HCT116 (cell line): ENCODE measurements at regions not wholly inside any gene's neighbourhood (a gene's known extent, or its start where the extent isn't known, plus 50 kb on each side); places are given as distances from the start of the nearest gene placed in this dataset.

ENCODE experiments used
- ATAC-seq: fragments of 200-7000 bp; cut with Tn5 transposase; 2 replicates; pipeline ENCODE4 v1.9.1; 2020; ENCODE audit warnings: mild to moderate bottlenecking, moderate library complexity
- BruUV-seq: library from RNA; stranded (reverse); fragments of 400-500 nt; replicated peaks from 2 replicates; lab custom pipeline; 2021; lab: Mats Ljungman, UMichigan
- CTCF ChIA-PET: fragments of 300-600 bp; sonication (Branson Sonifier 250); formaldehyde crosslinking; loops from one replicate; lab custom pipeline; 2021; ENCODE audit warnings: antibody characterized with exemption; lab: Charles Lee
- POLR2A ChIA-PET: fragments of 300-600, 350-600 bp; sonication (Branson Sonifier 250); formaldehyde crosslinking; loops from one replicate; lab custom pipeline; 2021; ENCODE audit warnings: antibody characterized with exemption; lab: Charles Lee
- RAD21 ChIA-PET, 2 experiments: fragments of 300-600 bp; sonication (Branson Sonifier 250); formaldehyde crosslinking; loops; one replicate each; lab custom pipeline; 2023; ENCODE audit warnings: low total read pairs in 2 of 2; ENCODE audit not compliant: uncharacterized antibody in 2 of 2, unreplicated experiment in 2 of 2, low non-redundant PET in 1 of 2; lab: Charles Lee
- DNase-seq: peaks from one replicate; pipeline ENCODE4 v3.0.0-alpha.2; 2010; ENCODE audit warnings: low read depth, low spot score
- H2AFZ ChIP-seq: fragments of 200-600 bp; shearing (Covaris generic), sonication (generic); 2 replicates; pipeline ENCODE4 v1.6.1; 2017; ENCODE audit warnings: low read depth, mixed run types, mixed read lengths, antibody characterized with exemption, low read length; ENCODE audit not compliant: poor library complexity, severe bottlenecking
- H3K27ac ChIP-seq: 2 replicates; pipeline ENCODE4 v1.5.1; 2012; ENCODE audit warnings: low read depth, low read length
- H3K27me3 ChIP-seq: fragments of 200-600 bp; sonication (generic); 2 replicates; pipeline ENCODE4 v1.6.1; 2016; ENCODE audit warnings: mixed run types, low read length, mixed read lengths; ENCODE audit not compliant: insufficient read depth
- H3K36me3 ChIP-seq, 2 experiments: fragments of 200-500 bp in 1 of 2; fragments of 200-600 bp in 1 of 2; sonication (Bioruptor generic) in 1 of 2; sonication (generic) in 1 of 2; 2 replicates each; pipeline versions ENCODE4 v1.5.1 to v1.6.1; 2014 to 2016; ENCODE audit warnings: low read length in 2 of 2, inconsistent platforms in 1 of 2, mixed read lengths in 1 of 2, mixed run types in 1 of 2; ENCODE audit not compliant: insufficient read depth in 2 of 2, control insufficient read depth in 1 of 2
- H3K4me1 ChIP-seq, 2 experiments: fragments of 200-600 bp in 1 of 2; sonication (generic) in 1 of 2; 2 replicates each; pipeline versions ENCODE4 v1.5.1 to v1.6.1; 2012 to 2017; ENCODE audit warnings: low read length in 2 of 2, inconsistent platforms in 1 of 2, mild to moderate bottlenecking in 1 of 2, mixed read lengths in 1 of 2, mixed run types in 1 of 2, moderate library complexity in 1 of 2; ENCODE audit not compliant: insufficient read depth in 2 of 2, control insufficient read depth in 1 of 2
- H3K4me2 ChIP-seq: fragments of 200-600 bp; sonication (generic); 2 replicates; pipeline ENCODE4 v1.6.1; 2017; ENCODE audit warnings: mixed run types, low read length, mixed read lengths
- H3K4me3 ChIP-seq, 2 experiments: fragments of 200-600 bp in 1 of 2; sonication (generic) in 1 of 2; replicated peaks in 1 of 2; 2 replicates each; pipeline ENCODE4 v1.5.1; 2011 to 2016; ENCODE audit warnings: low read length in 2 of 2, control low read depth in 1 of 2, low read depth in 1 of 2, mild to moderate bottlenecking in 1 of 2, mixed read lengths in 1 of 2, mixed run types in 1 of 2
- H3K79me2 ChIP-seq: fragments of 200-600 bp; sonication (generic); 2 replicates; pipeline ENCODE4 v1.6.1; 2017; ENCODE audit warnings: mild to moderate bottlenecking, mixed run types, low read length, moderate library complexity, mixed read lengths; ENCODE audit not compliant: insufficient read depth
- H3K9ac ChIP-seq: fragments of 200-600 bp; sonication (generic); 2 replicates; pipeline ENCODE4 v1.6.1; 2016; ENCODE audit warnings: low read length, mixed read lengths
- H3K9me2 ChIP-seq: fragments of 200-600 bp; sonication (generic), shearing (Covaris generic); 2 replicates; pipeline ENCODE4 v1.6.1; 2017; ENCODE audit warnings: mixed run types, mild to moderate bottlenecking, moderate library complexity; ENCODE audit not compliant: insufficient read depth
- H3K9me3 ChIP-seq, 2 experiments: fragments of 200-500 bp in 1 of 2; fragments of 200-600 bp in 1 of 2; sonication (Bioruptor generic) in 1 of 2; sonication (generic) in 1 of 2; 2 replicates each; pipeline ENCODE4 v1.6.1; 2014 to 2017; ENCODE audit warnings: low read length in 2 of 2, mixed read lengths in 2 of 2, inconsistent platforms in 1 of 2, low read depth in 1 of 2, mild to moderate bottlenecking in 1 of 2, mixed run types in 1 of 2, moderate library complexity in 1 of 2; ENCODE audit not compliant: control insufficient read depth in 1 of 2, insufficient read depth in 1 of 2
- H4K20me1 ChIP-seq: fragments of 200-600 bp; sonication (generic), shearing (Covaris generic); 2 replicates; pipeline ENCODE4 v1.6.1; 2017; ENCODE audit warnings: mixed run types, mild to moderate bottlenecking, moderate library complexity; ENCODE audit not compliant: insufficient read depth
- RAD21 ChIP-seq: IDR thresholded peaks from 2 replicates; pipeline ENCODE4 v1.6.1; 2012; ENCODE audit warnings: low read depth, mild to moderate bottlenecking
- SIN3A ChIP-seq: IDR thresholded peaks from 2 replicates; pipeline ENCODE4 v1.6.1; 2012; ENCODE audit warnings: low read depth
- SRF ChIP-seq: IDR thresholded peaks from 2 replicates; pipeline ENCODE4 v1.6.1; 2012; ENCODE audit warnings: low read depth
- ZFX ChIP-seq: fragments of 450-650 bp; IDR thresholded peaks from 2 replicates; pipeline ENCODE4 v1.6.1; 2017
- ZNF274 ChIP-seq: fragments of 200-500 bp; sonication (Bioruptor generic); IDR thresholded peaks from 2 replicates; pipeline ENCODE4 v1.6.1; 2014; ENCODE audit warnings: mild to moderate bottlenecking, low read depth, low read length, inconsistent platforms
- intact Hi-C: fragments of 100-400 bp; cut with micrococcal nuclease; formaldehyde crosslinking; loops from 2 replicates; pipeline ENCODE4 v1.10.0; 2022
- TF ChIP-seq, protein P1 (sequence below), 3 experiments: fragments of 200-600 bp in 1 of 3; sonication (generic) in 1 of 3; IDR thresholded peaks in 2 of 3; conservative IDR thresholded peaks in 1 of 3; 2 replicates each; pipeline ENCODE4 v1.5.1; 2012 to 2017; ENCODE audit warnings: low read depth in 2 of 3, low read length in 2 of 3, antibody characterized with exemption in 1 of 3, borderline replicate concordance in 1 of 3, control low read depth in 1 of 3, mild to moderate bottlenecking in 1 of 3, mixed read lengths in 1 of 3, mixed run types in 1 of 3, moderate library complexity in 1 of 3; ENCODE audit not compliant: insufficient read depth in 1 of 3

DNA sequence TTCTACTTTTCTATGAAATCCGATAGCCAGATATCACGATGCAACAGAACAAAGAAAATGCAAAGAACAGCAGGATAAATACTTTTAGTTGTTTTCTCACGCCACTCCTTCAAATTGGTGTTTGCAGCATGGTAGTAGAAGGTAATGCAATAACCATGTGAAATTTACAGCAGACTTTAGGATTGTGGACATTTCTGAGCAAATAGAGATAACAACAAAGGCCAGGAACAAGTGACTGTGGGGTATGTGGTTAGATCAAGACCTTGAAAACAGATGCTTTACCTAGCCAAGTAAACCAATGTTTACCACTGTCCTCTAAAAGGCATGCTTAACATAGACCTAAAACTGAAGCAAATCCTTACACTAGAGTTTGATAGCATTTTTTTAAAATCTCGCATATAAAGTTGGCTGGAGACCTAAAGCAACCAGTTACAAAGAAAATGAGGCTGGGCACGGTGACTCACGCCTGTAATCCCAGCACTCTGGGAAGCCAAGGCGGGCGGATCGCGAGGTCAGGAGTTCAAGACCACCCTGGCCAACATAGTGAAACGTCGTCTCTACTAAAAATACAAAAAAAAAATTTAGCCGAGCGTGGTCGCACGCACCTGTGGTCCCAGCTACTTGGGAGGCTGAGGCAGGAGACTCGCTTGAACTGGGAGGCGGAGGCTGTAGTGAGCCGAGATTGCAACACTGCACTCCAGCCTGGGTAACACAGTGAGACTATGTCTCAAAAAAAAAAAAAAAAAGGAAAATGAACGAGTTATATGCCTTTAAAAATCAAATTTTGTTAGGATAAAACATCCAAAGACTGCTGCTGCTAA is 123.2 kb upstream of the FOXN3 start:
- ChIA-PET POLR2A (no interaction called here), CTCF (no interaction called here), RAD21 (no interaction called here)
- DNase-seq: no peak
- BruUV-seq: no TSS peak
- Histone ChIP-seq H3K9me2 (no peaks in the 10 kb centered on the region), H3K9me3 (no peaks in the 10 kb centered on the region), H3K36me3 (no peaks in the 10 kb centered on the region), H3K27me3 (peaks cover 5% of the 10 kb centered on the region; the same call in 1 of the 2 replicates), H3K27ac (no peak overlapping the region), H3K9ac (no peak overlapping the region), H3K4me3 (no peak overlapping the region), H2AFZ (no peak overlapping the region), H4K20me1 (no peaks in the 10 kb centered on the region), H3K4me2 (no peak overlapping the region), H3K79me2 (no peaks in the 10 kb centered on the region), H3K4me1 (no peaks in the 10 kb centered on the region)
- ATAC-seq: no peak
- intact Hi-C loops: no loop called here
- TF ChIP-seq SRF: no peak
- TF ChIP-seq SIN3A: no peak
- TF ChIP-seq RAD21: no peak

DNA sequence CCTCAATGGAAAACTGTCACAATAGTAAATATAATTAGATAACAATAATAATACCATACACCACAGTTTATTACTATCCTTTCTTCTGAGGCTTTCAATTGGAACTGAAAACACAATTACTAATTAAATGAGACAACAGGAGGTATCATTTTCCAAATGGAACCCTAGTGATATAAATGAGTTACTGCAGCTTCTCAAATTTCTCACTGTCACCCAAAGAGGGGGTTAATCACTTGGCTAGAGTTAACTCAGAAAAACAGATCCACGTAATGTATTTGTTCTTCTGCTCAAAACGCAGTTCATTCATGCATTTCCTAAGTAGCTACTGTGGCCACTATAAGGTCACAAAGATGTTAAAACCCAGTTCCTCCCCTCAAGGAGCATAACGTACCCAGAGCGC is 120.9 kb upstream of the FOXN3 start:
- Histone ChIP-seq H3K79me2 (no peaks in the 10 kb centered on the region), H3K9me3 (no peaks in the 10 kb centered on the region), H3K4me2 (no peak overlapping the region), H3K9ac (no peak overlapping the region), H3K4me1 (no peaks in the 10 kb centered on the region), H3K27ac (no peak overlapping the region), H3K36me3 (no peaks in the 10 kb centered on the region), H3K4me3 (no peak overlapping the region), H3K27me3 (peaks cover 3% of the 10 kb centered on the region; the same call in 1 of the 2 replicates), H3K9me2 (no peaks in the 10 kb centered on the region), H2AFZ (no peak overlapping the region), H4K20me1 (no peaks in the 10 kb centered on the region)
- ChIA-PET RAD21 (no interaction called here), CTCF (no interaction called here), POLR2A (no interaction called here)
- no TSS peak for BruUV-seq
- DNase-seq (no peak), ATAC-seq (0 out of 2 replicates have a peak, but pooled peaks have one; percentile 44)
- TF ChIP-seq, protein P1, sequence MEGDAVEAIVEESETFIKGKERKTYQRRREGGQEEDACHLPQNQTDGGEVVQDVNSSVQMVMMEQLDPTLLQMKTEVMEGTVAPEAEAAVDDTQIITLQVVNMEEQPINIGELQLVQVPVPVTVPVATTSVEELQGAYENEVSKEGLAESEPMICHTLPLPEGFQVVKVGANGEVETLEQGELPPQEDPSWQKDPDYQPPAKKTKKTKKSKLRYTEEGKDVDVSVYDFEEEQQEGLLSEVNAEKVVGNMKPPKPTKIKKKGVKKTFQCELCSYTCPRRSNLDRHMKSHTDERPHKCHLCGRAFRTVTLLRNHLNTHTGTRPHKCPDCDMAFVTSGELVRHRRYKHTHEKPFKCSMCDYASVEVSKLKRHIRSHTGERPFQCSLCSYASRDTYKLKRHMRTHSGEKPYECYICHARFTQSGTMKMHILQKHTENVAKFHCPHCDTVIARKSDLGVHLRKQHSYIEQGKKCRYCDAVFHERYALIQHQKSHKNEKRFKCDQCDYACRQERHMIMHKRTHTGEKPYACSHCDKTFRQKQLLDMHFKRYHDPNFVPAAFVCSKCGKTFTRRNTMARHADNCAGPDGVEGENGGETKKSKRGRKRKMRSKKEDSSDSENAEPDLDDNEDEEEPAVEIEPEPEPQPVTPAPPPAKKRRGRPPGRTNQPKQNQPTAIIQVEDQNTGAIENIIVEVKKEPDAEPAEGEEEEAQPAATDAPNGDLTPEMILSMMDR (IDR thresholded peaks at IDR 0.05 in 2 of 3, conservative IDR thresholded peaks at IDR 0.05 in 1 of 3; ENCODE audit: borderline replicate concordance in 1 of 3, insufficient read depth in 1 of 3, low read depth in 2 of 3, low read length in 2 of 3): peak in 1 of 3 experiments; percentile 38; a peak in 2 of 6 replicates
- no peak for TF ChIP-seq SIN3A
- TF ChIP-seq ZNF274: no peak
- TF ChIP-seq ZFX: no peak
- intact Hi-C loops: no loop called here
